Hematopoietic multipotent progenitor cell treated with erythropoietin and hydrocortisone succinate and interleukin-3 and kit ligand, for 4 days (in vitro differentiated cells): ENCODE measurements at regions not wholly inside any gene's neighbourhood (a gene's known extent, or its start where the extent isn't known, plus 50 kb on each side); places are given as distances from the start of the nearest gene placed in this dataset.
A peak's percentile ranks its signal among the peaks of the same experiment; 100 is the strongest.

Experiments
- DNase-seq: peaks from one replicate; pipeline ENCODE4 v3.0.0-alpha.2; 2015

DNA sequence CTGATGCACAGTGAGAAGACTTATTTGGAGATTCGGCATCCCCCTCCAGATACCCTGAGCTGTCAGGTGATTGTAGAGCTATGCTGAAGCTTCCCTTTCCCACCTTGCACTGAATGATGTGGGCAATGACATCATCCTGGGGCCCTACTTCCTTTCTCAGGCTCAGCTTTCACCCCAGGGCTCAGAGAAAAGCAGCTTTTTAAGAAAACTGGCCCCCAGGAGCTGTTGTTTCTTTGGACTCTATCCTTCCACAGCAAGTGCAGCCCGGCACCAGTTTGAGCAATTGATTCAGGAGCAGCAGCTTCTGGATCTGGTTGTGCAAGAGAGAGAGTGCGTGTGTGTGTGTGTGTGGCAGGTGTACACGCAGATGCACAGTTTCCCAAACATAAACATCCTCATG is 251.3 kb downstream of the ANAPC1 start:
- peak; percentile 44 for DNase-seq

GRCh38 chr2:111633189-111633588 is 250.8 kb downstream of the ANAPC1 start:
- DNase-seq = no peak

- DNase-seq = peak; percentile 48
Observed at GRCh38 chr2:111633643-111634042, 250.3 kb downstream of the ANAPC1 start.

DNA sequence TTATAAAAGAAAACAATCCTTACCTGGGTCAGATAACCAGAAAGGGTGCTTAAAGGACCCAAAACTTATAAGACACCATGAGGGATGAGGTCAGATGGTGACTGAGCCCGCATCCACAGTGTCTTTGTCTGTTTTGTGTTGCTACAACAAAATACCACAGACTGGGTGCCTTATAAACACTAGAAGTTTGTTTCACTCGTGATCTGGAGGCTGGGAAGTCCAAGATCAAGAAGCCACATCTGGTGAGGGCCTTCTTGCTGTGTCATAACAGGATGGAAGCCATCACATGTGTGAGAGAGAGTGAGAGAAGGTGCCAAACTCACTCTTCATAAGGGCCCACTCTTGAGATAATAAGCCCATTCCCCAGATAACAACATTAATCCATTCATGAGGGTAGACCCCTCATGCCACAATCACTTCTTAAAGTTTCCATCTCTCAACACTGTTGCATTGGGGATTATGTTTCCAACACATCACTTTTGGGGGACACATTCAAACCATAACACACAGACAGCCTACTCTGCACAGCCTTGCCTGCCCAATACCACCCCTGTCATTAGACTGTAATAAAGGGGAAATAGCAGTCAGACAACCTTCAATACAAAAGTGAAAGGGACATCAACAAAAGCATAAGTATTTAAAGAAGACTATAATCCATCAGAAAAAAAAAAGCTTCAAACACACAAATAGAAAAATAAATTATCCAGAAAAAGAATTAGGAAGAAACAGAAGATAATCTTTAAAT is 249.8 kb downstream of the ANAPC1 start:
- DNase-seq = peak; percentile 63

DNA sequence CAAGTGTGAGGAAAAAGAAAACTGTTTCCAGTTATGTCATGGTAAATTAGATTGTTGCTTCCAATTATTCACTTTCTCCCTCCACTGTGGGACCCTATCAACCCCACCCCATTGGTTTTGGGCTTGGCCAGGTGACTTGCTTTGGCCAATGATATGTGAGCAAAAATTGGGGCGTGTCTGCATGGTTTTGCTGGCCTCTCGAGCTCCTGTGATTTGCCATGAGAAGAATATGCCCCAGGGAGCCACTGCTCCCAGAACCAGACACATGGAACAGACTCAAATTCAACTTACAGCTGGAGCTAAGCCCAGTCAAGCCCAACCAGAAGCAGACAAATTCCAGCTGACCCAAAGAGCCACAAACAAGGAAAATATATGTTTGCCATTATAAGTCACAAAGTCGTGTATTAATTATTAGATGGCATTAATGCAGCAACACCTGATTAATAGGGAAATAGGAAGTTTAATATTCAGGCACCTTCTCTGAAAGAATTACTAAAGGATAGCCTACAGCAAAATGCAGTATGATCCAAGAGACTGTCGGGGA is 248.9 kb downstream of the ANAPC1 start:
- DNase-seq = no peak

GRCh38 chr2:111636905-111637304 is 247.1 kb downstream of the ANAPC1 start:
- no peak for DNase-seq

DNA sequence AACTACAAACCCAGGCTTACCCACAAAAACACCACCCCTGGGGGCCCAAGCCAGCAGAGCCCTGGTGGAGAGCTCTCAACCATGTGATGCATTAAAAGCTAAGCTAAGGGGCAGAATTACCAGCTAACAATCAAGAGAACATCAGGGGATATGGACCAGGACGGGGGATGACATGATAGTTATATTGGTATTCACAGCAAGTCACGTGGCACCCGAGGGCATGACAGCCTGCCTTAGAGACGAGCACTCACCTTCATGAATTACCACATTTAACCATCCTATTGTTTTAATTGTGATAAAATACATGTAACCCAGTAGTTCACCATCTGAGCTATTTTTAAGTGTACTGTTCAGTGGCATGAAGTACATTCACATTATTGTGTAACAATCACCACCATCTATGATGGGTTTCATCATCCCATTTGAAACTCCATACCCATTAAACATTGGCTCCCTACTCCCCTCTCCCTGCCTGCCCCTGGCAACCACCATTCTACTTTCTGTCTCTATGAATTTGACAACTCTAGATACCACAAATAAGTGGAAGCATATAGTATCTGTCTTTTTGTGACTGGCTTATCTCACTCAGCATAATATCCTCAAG is 245.6 kb downstream of the ANAPC1 start:
- no peak for DNase-seq

- DNase-seq = no peak
Observed at GRCh38 chr2:111640480-111640879, 243.5 kb downstream of the ANAPC1 start.

DNA sequence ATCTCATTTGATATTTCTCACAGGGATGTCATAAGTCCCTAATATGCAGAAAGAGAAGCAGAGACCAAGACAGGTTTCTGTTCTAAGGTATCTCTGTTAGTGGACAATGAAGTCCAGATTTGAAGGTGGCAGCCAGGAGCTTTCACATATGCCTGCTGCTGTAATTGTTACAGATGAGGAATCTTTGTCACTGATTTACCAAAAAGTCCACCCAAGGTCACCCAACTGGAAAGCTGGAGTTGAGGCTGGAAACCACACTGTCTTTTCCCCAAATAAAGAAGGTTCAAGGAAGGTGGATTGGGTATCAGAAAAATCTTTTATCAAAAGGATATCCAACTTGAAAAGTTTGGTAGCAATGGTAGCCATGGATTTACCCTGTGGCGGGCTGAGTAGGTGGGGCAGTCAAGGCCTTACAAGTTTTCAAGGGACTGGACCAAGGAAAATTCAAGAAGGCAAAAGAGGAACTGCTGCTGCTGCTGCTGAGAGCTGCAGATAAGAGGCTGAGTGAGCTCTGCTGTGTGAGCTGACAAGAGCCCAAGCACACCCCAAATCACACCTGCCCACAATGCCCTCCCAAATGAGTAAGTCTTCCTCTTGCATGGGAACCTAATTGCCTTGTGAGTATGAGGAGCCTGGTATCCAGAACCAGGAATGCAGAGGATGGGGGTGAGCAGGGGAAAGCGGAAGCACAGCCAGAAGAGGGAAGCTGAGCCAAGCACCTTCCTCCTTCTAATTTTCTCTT is 241.2 kb downstream of the ANAPC1 start:
- peak; percentile 96 for DNase-seq

DNA sequence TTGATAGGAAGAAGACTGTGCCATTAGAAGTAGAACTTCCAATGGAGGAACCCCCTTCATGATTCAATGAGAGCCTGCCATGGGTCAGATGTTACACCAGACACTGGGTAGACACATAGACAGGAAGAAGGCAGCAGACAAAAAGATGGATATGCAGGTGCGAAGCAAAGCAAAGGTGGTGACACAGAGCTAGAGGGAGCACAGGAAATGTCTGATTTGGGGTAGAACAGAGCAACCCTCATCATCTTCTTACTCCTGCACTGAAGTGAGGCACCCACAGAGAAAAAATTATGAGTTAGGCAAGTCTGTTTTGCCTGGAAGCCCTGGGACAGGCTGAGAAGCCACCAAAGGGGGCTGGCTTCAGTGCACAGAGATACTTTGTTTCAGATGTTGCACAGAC is 240.2 kb downstream of the ANAPC1 start:
- no peak for DNase-seq

GRCh38 chr2:111647359-111647758 is 236.6 kb downstream of the ANAPC1 start:
- DNase-seq = no peak

GRCh38 chr2:111652038-111652437 is 232.0 kb downstream of the ANAPC1 start:
- no peak for DNase-seq

GRCh38 chr2:111652681-111653080 is 231.3 kb downstream of the ANAPC1 start:
- no peak for DNase-seq

GRCh38 chr2:111653103-111653624 is 230.8 kb downstream of the ANAPC1 start:
- no peak for DNase-seq

DNA sequence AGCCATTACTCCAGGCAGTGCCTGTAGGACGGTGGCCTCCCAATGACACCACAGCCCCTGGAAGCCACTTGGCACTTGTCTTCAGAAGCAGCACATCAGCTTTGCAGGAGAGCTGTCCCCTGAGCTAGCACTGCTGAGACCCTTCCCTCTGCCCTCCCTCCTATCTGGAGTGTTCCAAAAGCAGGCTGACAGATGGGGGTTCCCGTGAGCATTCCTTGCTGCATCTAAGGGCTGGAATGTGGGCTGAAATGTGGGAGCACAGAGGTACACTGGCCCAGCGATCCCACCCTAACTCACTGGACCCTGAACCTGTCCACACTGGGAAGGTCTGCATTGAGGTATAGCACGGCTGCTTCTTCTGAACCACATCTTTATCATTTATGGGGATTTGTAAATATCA is 230.1 kb downstream of the ANAPC1 start:
- DNase-seq = no peak

DNA sequence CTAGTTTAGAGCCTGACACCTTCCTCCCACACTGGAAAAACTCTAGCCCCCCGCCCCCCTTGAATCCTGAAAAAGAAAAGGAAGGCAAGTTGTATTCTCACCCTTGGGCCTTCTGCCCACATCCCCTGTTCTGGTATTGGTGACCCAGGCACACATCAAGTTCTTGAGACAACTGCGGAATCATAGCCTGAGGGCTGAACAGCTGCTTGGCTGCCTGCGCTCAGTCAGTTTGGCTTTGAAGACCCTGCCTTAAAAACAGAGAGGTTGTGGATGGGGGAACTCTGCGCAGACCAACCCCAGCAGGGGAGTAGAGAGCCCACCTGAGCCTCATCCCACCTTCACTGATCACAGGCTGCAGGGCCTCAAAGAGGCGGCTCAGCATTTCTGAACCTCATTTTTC is 229.2 kb downstream of the ANAPC1 start:
- DNase-seq = no peak

DNA sequence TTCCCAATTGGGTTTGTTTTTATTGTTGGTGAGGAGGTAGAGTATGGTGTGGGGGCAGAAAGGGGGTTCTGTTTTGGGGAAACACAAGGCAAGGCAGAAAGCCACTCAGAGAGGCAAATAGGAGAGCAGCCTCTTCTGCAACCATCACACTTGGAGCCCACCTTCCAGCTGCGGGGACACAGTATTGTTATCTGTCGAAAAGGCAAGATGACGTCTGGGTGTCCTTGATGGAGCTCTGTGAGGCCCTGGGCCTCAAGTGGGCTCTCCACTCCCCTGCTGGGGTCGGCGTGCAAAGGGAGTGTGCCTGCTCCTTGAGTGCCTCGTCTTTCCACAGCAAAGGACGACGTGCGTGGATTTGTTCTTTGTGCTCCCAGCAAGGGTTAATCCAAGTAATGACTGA is 227.6 kb downstream of the ANAPC1 start:
- DNase-seq = no peak

- no peak for DNase-seq
Observed at GRCh38 chr2:111656894-111657293, 227.1 kb downstream of the ANAPC1 start.

GRCh38 chr2:111657351-111657975 is 226.5 kb downstream of the ANAPC1 start:
- DNase-seq = no peak

DNA sequence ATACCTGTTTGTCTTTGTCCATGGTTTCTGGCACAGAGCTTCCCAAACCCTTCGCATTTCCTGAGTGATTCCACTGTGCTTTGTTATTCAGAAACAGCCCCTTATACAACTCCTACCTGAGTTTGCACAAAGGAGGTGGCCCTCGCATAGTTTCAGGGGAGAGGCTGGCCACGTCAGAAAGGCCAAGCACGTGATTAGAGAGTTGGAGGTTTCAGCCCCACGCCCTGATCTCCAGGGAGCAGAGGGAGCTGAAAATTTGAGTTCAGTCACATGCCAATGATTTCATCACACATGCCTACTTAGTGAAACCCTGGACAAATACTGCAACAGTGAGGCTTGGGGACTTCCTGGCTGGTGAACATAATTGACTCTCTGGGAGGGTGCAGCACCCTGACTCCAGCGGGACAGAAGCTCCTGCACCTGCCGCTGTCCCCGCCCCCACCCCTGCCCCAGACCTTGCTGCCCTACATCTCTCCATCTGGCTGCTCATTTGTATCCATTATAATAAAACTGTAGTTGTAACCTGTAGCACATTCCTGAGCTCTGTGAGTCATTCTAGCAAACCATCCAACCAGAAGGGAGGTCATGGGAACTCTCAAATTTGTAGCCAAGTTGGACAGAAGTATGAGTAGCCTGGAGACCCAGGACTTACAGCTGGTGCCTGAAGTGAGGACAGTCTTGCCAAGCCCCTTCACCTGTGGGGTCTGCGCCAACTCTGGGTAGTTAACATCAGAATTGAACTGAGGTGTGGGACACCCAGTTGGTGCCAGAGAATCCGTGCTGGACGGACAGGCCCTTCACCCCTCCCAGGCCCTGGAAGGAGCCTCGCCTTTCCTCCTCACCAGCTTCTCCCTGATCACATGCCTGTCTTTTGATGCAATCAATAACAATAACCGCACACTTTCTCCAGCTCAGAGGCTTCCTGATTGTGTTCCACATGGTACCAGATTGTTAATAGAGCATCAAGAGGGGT is 224.3 kb downstream of the ANAPC1 start:
- peak; percentile 57 for DNase-seq

- DNase-seq = no peak
Observed at GRCh38 chr2:111660811-111661210, 223.2 kb downstream of the ANAPC1 start.
